ENCODE measurements at regions not wholly inside any gene's neighbourhood (a gene's known extent, or its start where the extent isn't known, plus 50 kb on each side); places are given as distances from the start of the nearest gene placed in this dataset.
"Not testable (repeated sequence)": the region's sequence is repeated elsewhere in the genome, so short reads cannot be mapped to it uniquely, and the experiment has no call there.

DNA sequence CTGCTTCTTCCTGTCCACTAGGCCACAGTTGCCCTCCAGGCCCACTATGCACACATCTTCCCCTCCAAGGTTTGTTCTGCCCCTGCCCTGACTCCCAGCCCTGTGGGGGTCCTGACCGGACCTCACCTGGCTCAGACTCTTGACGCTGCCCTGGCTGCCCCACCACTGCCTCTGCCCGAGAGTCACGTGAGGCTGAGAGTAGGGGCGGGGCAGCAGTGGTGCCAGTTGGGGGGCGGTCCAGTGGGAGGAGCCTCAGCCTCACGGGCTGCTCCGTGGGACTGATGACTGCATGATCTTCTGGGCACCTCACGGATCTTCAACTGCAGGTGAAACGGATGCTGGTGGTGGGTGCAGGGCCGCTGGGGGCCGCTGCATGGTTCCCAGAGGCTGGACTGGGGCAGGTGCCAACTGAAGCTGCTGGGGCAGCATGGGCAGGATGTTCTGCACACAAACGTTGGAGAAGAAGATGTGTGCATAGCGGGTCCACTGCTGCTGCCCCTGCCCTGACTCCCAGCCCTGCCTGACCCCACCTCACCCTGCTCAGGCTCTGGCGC is 77.6 kb downstream of the HHIPL2 start:
- H3K4me3 ChIP-seq; H3K27ac ChIP-seq; DNase-seq; H3K27me3 ChIP-seq (replicated peaks in 1 of 7); H3K9me3 ChIP-seq; intact Hi-C loops (cut with DNase I; ENCODE audit: low total_unique reads); H3K36me3 ChIP-seq: not testable (repeated sequence)
- WGBS, 5 donors: 71 to 88% (median 83%) methylated on average over 7 to 15 of the region's 15 CpGs
- H3K4me1 ChIP-seq: peaks cover 0 to 12% (median 8%) of the 10 kb centered on the region in 6 donors

DNA sequence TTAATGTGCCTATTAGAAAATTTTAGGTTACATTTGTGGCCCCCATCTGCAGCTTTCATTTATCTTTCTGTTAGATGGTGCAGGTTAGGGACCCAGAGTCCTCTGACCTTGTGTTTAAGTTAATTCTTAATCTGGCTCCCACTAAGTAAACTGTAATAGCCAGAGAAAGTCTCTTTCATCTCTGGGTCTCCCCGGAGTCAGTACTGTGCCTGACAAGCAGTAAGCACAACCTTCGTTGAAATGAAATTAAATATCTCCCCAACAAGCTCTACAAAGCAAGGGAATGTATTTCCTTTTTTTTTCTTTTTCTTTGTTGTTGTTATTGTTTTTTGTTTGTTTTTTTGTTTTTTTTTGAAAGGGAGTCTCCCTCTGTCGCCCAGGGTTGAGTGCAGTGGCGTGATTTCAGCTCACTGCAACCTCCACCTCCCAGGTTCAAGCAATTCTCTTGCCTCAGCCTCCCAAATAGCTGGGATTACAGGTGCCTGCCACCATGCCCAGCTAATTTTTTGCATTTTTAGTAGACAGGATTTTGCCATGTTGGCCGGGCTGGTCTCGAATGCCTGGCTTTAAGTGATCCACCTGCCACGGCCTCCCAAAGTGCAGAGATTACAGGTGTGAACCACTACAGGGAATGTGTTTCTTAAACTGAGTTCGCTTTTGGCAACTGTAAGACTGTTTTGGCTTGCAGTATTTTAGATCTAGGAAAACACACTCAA is 81.6 kb downstream of the HHIPL2 start:
- Histone ChIP-seq H3K27me3 (replicated peaks in 1 of 7) (no peaks in the 10 kb centered on the region), H3K4me3 (peak overlapping the region in 3 of 8 donors; percentile 50 to 72 (median 50)), H3K9me3 (no peaks in the 10 kb centered on the region), H3K27ac (peak overlapping the region; percentile 85 to 91 (median 88)), H3K4me1 (peaks cover 3 to 23% (median 17%) of the 10 kb centered on the region in 6 donors), H3K36me3 (no peaks in the 10 kb centered on the region)
- 93 to 98% (median 94%) methylated on average over 8 of the region's 8 CpGs for WGBS, 5 donors
- DNase-seq: no peak
- intact Hi-C loops (cut with DNase I; ENCODE audit: low total_unique reads): loop anchor here (5.0 to 10.0 kb wide), 2 partner anchors 166 to 628 kb away; no protein-coding TSS in a partner anchor
- no peak for TF ChIP-seq POLR2A (IDR thresholded peaks at IDR 0.05)
- no peak for TF ChIP-seq CTCF (IDR thresholded peaks at IDR 0.05 in 8 of 11, conservative IDR thresholded peaks at IDR 0.05 in 3 of 11)
- no peak for TF ChIP-seq POLR2AphosphoS5 (IDR thresholded peaks at IDR 0.05)

GRCh38 chr1:222465211-222466041 is 82.5 kb downstream of the HHIPL2 start:
- peaks cover 0 to under 1% (median 0%) of the 10 kb centered on the region in 7 donors for H3K27me3 ChIP-seq (replicated peaks in 1 of 7)
- WGBS, 5 donors: 1 to 2% (median 1%) methylated on average over 43 to 46 of the region's 46 CpGs
- intact Hi-C loops (cut with DNase I; ENCODE audit: low total_unique reads): loop anchor here (5.0 to 10.0 kb wide), 2 partner anchors 167 to 629 kb away; no protein-coding TSS in a partner anchor
- no peaks in the 10 kb centered on the region for H3K36me3 ChIP-seq
- H3K4me3 ChIP-seq: peak overlapping the region; percentile 38 to 72 (median 50)
- peak; percentile 75 to 83 (median 83) for TF ChIP-seq POLR2AphosphoS5 (IDR thresholded peaks at IDR 0.05)
- TF ChIP-seq POLR2A (IDR thresholded peaks at IDR 0.05): no peak
- TF ChIP-seq CTCF (IDR thresholded peaks at IDR 0.05 in 8 of 11, conservative IDR thresholded peaks at IDR 0.05 in 3 of 11): peak; percentile 97 to 100 (median 99)
- H3K4me1 ChIP-seq: peaks cover 3 to 23% (median 17%) of the 10 kb centered on the region in 6 donors
- no peaks in the 10 kb centered on the region for H3K9me3 ChIP-seq
- peak overlapping the region; percentile 85 to 91 (median 88) for H3K27ac ChIP-seq
- DNase-seq: peak; percentile 97

DNA sequence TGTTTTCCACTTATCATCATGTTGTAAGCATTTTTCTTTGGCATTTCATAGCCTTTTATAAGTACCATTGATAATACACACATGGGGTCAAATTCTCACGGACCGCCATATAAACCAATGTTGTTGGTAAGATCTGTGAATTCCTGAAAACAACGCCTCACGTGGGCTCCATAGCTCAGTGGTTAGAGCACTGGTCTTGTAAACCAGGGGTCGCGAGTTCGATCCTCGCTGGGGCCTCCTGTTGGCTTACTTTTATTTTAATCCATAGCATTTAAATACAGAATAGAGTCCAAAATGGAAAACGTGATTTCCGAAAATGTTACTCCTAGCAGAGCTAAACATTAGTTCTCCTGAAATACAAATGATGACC is 83.1 kb downstream of the HHIPL2 start:
- WGBS, 5 donors: 6 to 17% (median 12%) methylated on average over 10 of the region's 10 CpGs
- peaks cover 3 to 23% (median 17%) of the 10 kb centered on the region in 6 donors for H3K4me1 ChIP-seq
- TF ChIP-seq CTCF (IDR thresholded peaks at IDR 0.05 in 8 of 11, conservative IDR thresholded peaks at IDR 0.05 in 3 of 11) (no peak), POLR2A (IDR thresholded peaks at IDR 0.05) (no peak), POLR2AphosphoS5 (IDR thresholded peaks at IDR 0.05) (no peak)
- peaks cover 0 to 4% (median 0%) of the 10 kb centered on the region in 7 donors for H3K27me3 ChIP-seq (replicated peaks in 1 of 7)
- intact Hi-C loops (cut with DNase I; ENCODE audit: low total_unique reads): loop anchor here (5.0 to 10.0 kb wide), 2 partner anchors 167 to 630 kb away; no protein-coding TSS in a partner anchor
- H3K36me3 ChIP-seq: no peaks in the 10 kb centered on the region
- peak overlapping the region; percentile 85 to 91 (median 88) for H3K27ac ChIP-seq
- H3K9me3 ChIP-seq: no peaks in the 10 kb centered on the region
- DNase-seq: peak; percentile 84
- H3K4me3 ChIP-seq: peak overlapping the region; percentile 38 to 72 (median 50)
